ENCODE measurements at regions not wholly inside any gene's neighbourhood (a gene's known extent, or its start where the extent isn't known, plus 50 kb on each side); places are given as distances from the start of the nearest gene placed in this dataset.

- intact Hi-C loops (cut with micrococcal nuclease): loop anchor here (2.0 kb wide), 1 partner anchor 442 kb away; no protein-coding TSS in a partner anchor
- no peak overlapping the region for H3K27ac Mint-ChIP-seq
- no peak overlapping the region for H3K4me3 Mint-ChIP-seq
- no peaks in the 10 kb centered on the region for H3K36me3 Mint-ChIP-seq (ENCODE audit: low read depth)
- no peaks in the 10 kb centered on the region for H3K4me1 Mint-ChIP-seq (ENCODE audit: low read depth)
- H3K9me3 Mint-ChIP-seq: no peaks in the 10 kb centered on the region
- peaks cover 17% of the 10 kb centered on the region for H3K27me3 Mint-ChIP-seq
Measured at GRCh38 chr4:71270901-71271300, 67.9 kb upstream of the SLC4A4 start.

- no peaks in the 10 kb centered on the region for H3K36me3 Mint-ChIP-seq (ENCODE audit: low read depth)
- H3K4me1 Mint-ChIP-seq (ENCODE audit: low read depth): peaks cover 10% of the 10 kb centered on the region
- peaks cover 26% of the 10 kb centered on the region for H3K27me3 Mint-ChIP-seq
- intact Hi-C loops (cut with micrococcal nuclease): no loop called here
- H3K27ac Mint-ChIP-seq: no peak overlapping the region
- no peaks in the 10 kb centered on the region for H3K9me3 Mint-ChIP-seq
- no peak overlapping the region for H3K4me3 Mint-ChIP-seq
Measured at GRCh38 chr4:71272976-71273375, 65.8 kb upstream of the SLC4A4 start.

GRCh38 chr4:71275004-71275403 is 63.8 kb upstream of the SLC4A4 start:
- H3K4me3 Mint-ChIP-seq: no peak overlapping the region
- no peak overlapping the region for H3K27ac Mint-ChIP-seq
- intact Hi-C loops (cut with micrococcal nuclease): loop anchor here (5.0 kb wide), 1 partner anchor 1027 kb away; no protein-coding TSS in a partner anchor

GRCh38 chr4:71275570-71275969 is 63.2 kb upstream of the SLC4A4 start:
- Mint-ChIP-seq H3K27ac (no peak overlapping the region), H3K4me1 (ENCODE audit: low read depth) (peaks cover 10% of the 10 kb centered on the region), H3K36me3 (ENCODE audit: low read depth) (no peaks in the 10 kb centered on the region), H3K4me3 (no peak overlapping the region), H3K27me3 (peaks cover 32% of the 10 kb centered on the region), H3K9me3 (no peaks in the 10 kb centered on the region)
- intact Hi-C loops (cut with micrococcal nuclease): loop anchor here (5.0 kb wide), 1 partner anchor 1027 kb away; no protein-coding TSS in a partner anchor

More at GRCh38 chr4:71275004-71275403, 63.8 kb upstream of the SLC4A4 start:
- H3K36me3 Mint-ChIP-seq (ENCODE audit: low read depth): no peaks in the 10 kb centered on the region
- H3K27me3 Mint-ChIP-seq: peaks cover 30% of the 10 kb centered on the region
- H3K9me3 Mint-ChIP-seq: no peaks in the 10 kb centered on the region
- peaks cover 10% of the 10 kb centered on the region for H3K4me1 Mint-ChIP-seq (ENCODE audit: low read depth)

GRCh38 chr4:71277353-71277752 is 61.5 kb upstream of the SLC4A4 start:
- Mint-ChIP-seq H3K4me1 (ENCODE audit: low read depth) (peaks cover 10% of the 10 kb centered on the region), H3K27me3 (peaks cover 28% of the 10 kb centered on the region), H3K27ac (no peak overlapping the region), H3K4me3 (no peak overlapping the region), H3K36me3 (ENCODE audit: low read depth) (no peaks in the 10 kb centered on the region), H3K9me3 (no peaks in the 10 kb centered on the region)
- intact Hi-C loops (cut with micrococcal nuclease): loop anchor here (5.0 kb wide), 1 partner anchor 1025 kb away; no protein-coding TSS in a partner anchor

GRCh38 chr4:71283642-71284257 is 55.1 kb upstream of the SLC4A4 start:
- H3K9me3 Mint-ChIP-seq: no peaks in the 10 kb centered on the region
- H3K4me3 Mint-ChIP-seq: no peak overlapping the region
- H3K36me3 Mint-ChIP-seq (ENCODE audit: low read depth): no peaks in the 10 kb centered on the region
- H3K27me3 Mint-ChIP-seq: peaks cover 26% of the 10 kb centered on the region
- intact Hi-C loops (cut with micrococcal nuclease): no loop called here
- H3K27ac Mint-ChIP-seq: no peak overlapping the region
- H3K4me1 Mint-ChIP-seq (ENCODE audit: low read depth): no peaks in the 10 kb centered on the region

- intact Hi-C loops (cut with micrococcal nuclease): no loop called here
- peaks cover 20% of the 10 kb centered on the region for H3K27me3 Mint-ChIP-seq
- no peak overlapping the region for H3K27ac Mint-ChIP-seq
- H3K36me3 Mint-ChIP-seq (ENCODE audit: low read depth): no peaks in the 10 kb centered on the region
- H3K4me3 Mint-ChIP-seq: no peak overlapping the region
- H3K4me1 Mint-ChIP-seq (ENCODE audit: low read depth): no peaks in the 10 kb centered on the region
- H3K9me3 Mint-ChIP-seq: no peaks in the 10 kb centered on the region
Measured at GRCh38 chr4:71287305-71287704, 51.5 kb upstream of the SLC4A4 start.

GRCh38 chr4:71288875-71289274 is 49.9 kb upstream of the SLC4A4 start:
- Mint-ChIP-seq H3K4me1 (ENCODE audit: low read depth) (no peaks in the 10 kb centered on the region), H3K27me3 (peaks cover 8% of the 10 kb centered on the region), H3K27ac (no peak overlapping the region), H3K4me3 (no peak overlapping the region), H3K9me3 (no peaks in the 10 kb centered on the region), H3K36me3 (ENCODE audit: low read depth) (no peaks in the 10 kb centered on the region)
- intact Hi-C loops (cut with micrococcal nuclease): no loop called here
